ENCODE measurements at regions not wholly inside any gene's neighbourhood (a gene's known extent, or its start where the extent isn't known, plus 50 kb on each side); places are given as distances from the start of the nearest gene placed in this dataset.

DNA sequence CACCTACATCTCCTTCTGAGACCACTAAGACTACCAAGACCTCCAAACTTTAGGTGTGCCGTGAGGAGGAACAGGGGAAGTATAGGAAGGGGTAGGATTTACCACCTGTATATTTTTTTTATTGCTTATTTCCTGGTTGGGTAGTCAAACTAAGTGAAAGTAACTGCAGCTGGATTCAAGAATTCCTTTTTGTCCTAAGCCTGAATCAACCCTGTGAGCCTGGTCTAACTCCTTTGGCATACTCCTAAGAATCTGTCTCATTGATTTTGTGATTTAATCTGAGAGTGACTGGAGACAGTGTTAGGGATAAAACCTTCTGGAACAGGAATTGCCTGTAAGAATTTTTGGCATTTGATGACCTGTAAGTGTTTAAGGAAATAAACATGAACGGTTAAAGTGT is 523.5 kb upstream of the MIR17HG start:
- no peak for TF ChIP-seq MAZ (IDR thresholded peaks at IDR 0.05; ENCODE audit: borderline replicate concordance, low read depth, low read length)
- no peak overlapping the region for H3K4me3 ChIP-seq (ENCODE audit: insufficient read depth, low read depth, low read length)
- H2BK20ac ChIP-seq (ENCODE audit: low read depth, low read length) = no peak overlapping the region
- no peak overlapping the region for H2AK9ac ChIP-seq (replicated peaks; ENCODE audit: low read depth, low read length, poor library complexity)
- dilution Hi-C loops (cut with HindIII; ENCODE audit: low sequenced_read_pairs, unreplicated experiment) (no loop called here), intact Hi-C loops (cut with micrococcal nuclease) (no loop called here), in situ Hi-C loops (cut with MboI; ENCODE audit: low sequenced_read_pairs) (no loop called here)
- H3K27me3 ChIP-seq (ENCODE audit: control insufficient read depth, insufficient read depth, low read length) = no peaks in the 10 kb centered on the region
- no peak overlapping the region for H3K23ac ChIP-seq (ENCODE audit: low read depth, low read length)
- DNase-seq = no peak
- no peak overlapping the region for H2AK5ac ChIP-seq (ENCODE audit: low read depth, low read length)
- H3K36me3 ChIP-seq (ENCODE audit: control insufficient read depth, insufficient read depth, low read length) = no peaks in the 10 kb centered on the region
- H4K91ac ChIP-seq (ENCODE audit: insufficient read depth, low read depth, low read length) = no peak overlapping the region
- H3K4me1 ChIP-seq (ENCODE audit: control insufficient read depth, insufficient read depth, low read length) = no peaks in the 10 kb centered on the region
- no peak for ATAC-seq (ENCODE audit: low read depth)
- H2BK15ac ChIP-seq (ENCODE audit: low read depth, low read length) = no peak overlapping the region
- ChIA-PET POLR2A (ENCODE audit: unreplicated experiment) (no interaction called here), CTCF (no interaction called here)
- no CpG with 5 or more reads among the region's 2 CpGs for WGBS, 2 experiments (ENCODE audit: extremely low coverage in 2 of 2, insufficient read length in 1 of 2)
- no peak overlapping the region for H3K4me2 ChIP-seq (ENCODE audit: low read depth, low read length)
- H3K56ac ChIP-seq (ENCODE audit: extremely low read depth, insufficient read depth, low read length) = no peak overlapping the region
- no peaks in the 10 kb centered on the region for H3K79me1 ChIP-seq (ENCODE audit: low read depth in 1 of 2, low read length in 2 of 2)
- H3K9ac ChIP-seq (ENCODE audit: low read depth, low read length) = no peak overlapping the region
- no peak overlapping the region for H3K4ac ChIP-seq (ENCODE audit: low read depth, low read length)
- H2BK120ac ChIP-seq (ENCODE audit: low read depth, low read length) = no peak overlapping the region
- no peak overlapping the region for H4K8ac ChIP-seq (ENCODE audit: low read depth in 2 of 2, low read length in 2 of 2)
- no peak overlapping the region for H3K14ac ChIP-seq (replicated peaks; ENCODE audit: low read depth, low read length)
- H2AFZ ChIP-seq (replicated peaks; ENCODE audit: low read length, poor library complexity) = no peak overlapping the region
- H4K20me1 ChIP-seq (ENCODE audit: insufficient read depth, low read length) = no peaks in the 10 kb centered on the region
- H3K18ac ChIP-seq (ENCODE audit: low read depth, low read length) = no peak overlapping the region
- H3K9me3 ChIP-seq (ENCODE audit: control insufficient read depth, insufficient read depth, low read length) = peaks cover 2% of the 10 kb centered on the region; the same call in 1 of the 2 replicates
- no peak overlapping the region for H2BK5ac ChIP-seq (ENCODE audit: low read depth, low read length, poor library complexity, severe bottlenecking)
- BruUV-seq (replicated peaks) = no TSS peak
- H3K9me1 ChIP-seq (ENCODE audit: insufficient read depth, low read length) = no peaks in the 10 kb centered on the region
- H3K27ac ChIP-seq (ENCODE audit: insufficient read depth, low read length) = no peak overlapping the region
- no peak overlapping the region for H4K5ac ChIP-seq (ENCODE audit: low read depth, low read length)

All from IMR-90 (cell line).